CD14-positive monocyte (primary cell): ENCODE measurements at regions not wholly inside any gene's neighbourhood (a gene's known extent, or its start where the extent isn't known, plus 50 kb on each side); places are given as distances from the start of the nearest gene placed in this dataset.
"Not testable (repeated sequence)": the region's sequence is repeated elsewhere in the genome, so short reads cannot be mapped to it uniquely, and the experiment has no call there.

Source experiments
- DNase-seq, 3 donors: peaks; one replicate each; pipeline ENCODE4 v3.0.0-alpha.2; 2011 to 2022
- H2AFZ ChIP-seq: 2 replicates; pipeline ENCODE4 v1.6.0; 2012; ENCODE audit warnings: mild to moderate bottlenecking, low read depth, low read length, inconsistent platforms; ENCODE audit not compliant: insufficient read depth, poor library complexity, severe bottlenecking
- H3K27ac ChIP-seq, 2 donors: 1 replicate in 1 of 2; 2 replicates in 1 of 2; pipeline ENCODE4 v1.5.1; 2012 to 2013; ENCODE audit warnings: low read length in 2 of 2, control low read depth in 1 of 2, inconsistent platforms in 1 of 2, low read depth in 1 of 2, mild to moderate bottlenecking in 1 of 2
- H3K27me3 ChIP-seq, 2 donors: one replicate each; pipeline versions ENCODE4 v1.6.0 to v1.6.1; 2011 to 2013; ENCODE audit warnings: low read length in 2 of 2; ENCODE audit not compliant: control insufficient read depth in 2 of 2, insufficient read depth in 2 of 2
- H3K36me3 ChIP-seq, 2 donors: replicated peaks in 1 of 2; 1 replicate in 1 of 2; 2 replicates in 1 of 2; pipeline versions ENCODE4 v1.5.1 to v1.6.1; 2012 to 2013; ENCODE audit warnings: low read length in 2 of 2, control low read depth in 1 of 2, inconsistent platforms in 1 of 2, mild to moderate bottlenecking in 1 of 2; ENCODE audit not compliant: insufficient read depth in 2 of 2, control insufficient read depth in 1 of 2
- H3K4me1 ChIP-seq, 2 donors: 1 replicate in 1 of 2; 2 replicates in 1 of 2; pipeline versions ENCODE4 v1.5.1 to v1.6.1; 2012 to 2013; ENCODE audit warnings: low read length in 2 of 2, control low read depth in 1 of 2, inconsistent platforms in 1 of 2, mild to moderate bottlenecking in 1 of 2, moderate library complexity in 1 of 2; ENCODE audit not compliant: insufficient read depth in 2 of 2, control insufficient read depth in 1 of 2
- H3K4me2 ChIP-seq: replicated peaks from 2 replicates; pipeline ENCODE3; 2012; ENCODE audit warnings: low read length, moderate library complexity, mild to moderate bottlenecking; ENCODE audit not compliant: poor library complexity, severe bottlenecking; ENCODE audit errors: extremely low read depth
- H3K4me3 ChIP-seq, 3 experiments: fragments of 200-600 bp in 1 of 3; sonication (generic) in 1 of 3; replicated peaks in 1 of 3; 1 replicate in 2 of 3; 2 replicates in 1 of 3; pipeline ENCODE4 v1.5.1; 2011 to 2013; ENCODE audit warnings: low read length in 3 of 3, mild to moderate bottlenecking in 3 of 3, control low read depth in 2 of 3, low read depth in 2 of 3, inconsistent platforms in 1 of 3, moderate library complexity in 1 of 3
- H3K79me2 ChIP-seq: 2 replicates; pipeline ENCODE4 v1.6.0; 2012; ENCODE audit warnings: mild to moderate bottlenecking, control low read depth, inconsistent platforms, low read length, moderate library complexity; ENCODE audit not compliant: insufficient read depth
- H3K9ac ChIP-seq: 2 replicates; pipeline ENCODE4 v1.6.0; 2017; ENCODE audit warnings: low read length, mild to moderate bottlenecking; ENCODE audit not compliant: insufficient read depth, poor library complexity, severe bottlenecking
- H3K9me3 ChIP-seq, 2 donors: replicated peaks in 1 of 2; 1 replicate in 1 of 2; 2 replicates in 1 of 2; pipeline versions ENCODE4 v1.5.1 to v1.6.1; 2012 to 2013; ENCODE audit warnings: low read length in 2 of 2, control low read depth in 1 of 2; ENCODE audit not compliant: control insufficient read depth in 1 of 2, insufficient read depth in 1 of 2
- H4K20me1 ChIP-seq: 2 replicates; pipeline ENCODE4 v1.6.0; 2012; ENCODE audit warnings: mild to moderate bottlenecking, low read length, control low read depth, moderate library complexity; ENCODE audit not compliant: insufficient read depth
- H3K27ac Mint-ChIP-seq, 7 donors: one replicate each; pipeline ENCODE4 v1.8.0; 2020; ENCODE audit warnings: mild to moderate bottlenecking in 7 of 7, mixed read lengths in 7 of 7, moderate library complexity in 6 of 7, inconsistent platforms in 2 of 7
- H3K27me3 Mint-ChIP-seq, 3 donors: one replicate each; pipeline ENCODE4 v1.8.0; 2021 to 2022; ENCODE audit warnings: low read depth in 3 of 3, mild to moderate bottlenecking in 3 of 3, mixed read lengths in 3 of 3, moderate library complexity in 3 of 3, inconsistent platforms in 1 of 3
- H3K36me3 Mint-ChIP-seq, 2 donors: one replicate each; pipeline ENCODE4 v1.8.0; 2020; ENCODE audit warnings: mixed read lengths in 2 of 2, inconsistent platforms in 1 of 2, mild to moderate bottlenecking in 1 of 2
- H3K4me1 Mint-ChIP-seq: one replicate; pipeline ENCODE4 v1.8.0; 2020; ENCODE audit warnings: mild to moderate bottlenecking, mixed read lengths
- H3K4me3 Mint-ChIP-seq, 2 donors: one replicate each; pipeline ENCODE4 v1.8.0; 2020; ENCODE audit warnings: mild to moderate bottlenecking in 2 of 2, mixed read lengths in 2 of 2, moderate library complexity in 1 of 2
- H3K9me3 Mint-ChIP-seq, 7 donors: one replicate each; pipeline ENCODE4 v1.8.0; 2020 to 2022; ENCODE audit warnings: mixed read lengths in 7 of 7, mild to moderate bottlenecking in 6 of 7, moderate library complexity in 6 of 7, inconsistent platforms in 2 of 7
- CTCF ChIP-seq: fragments of 200-600 bp; IDR thresholded peaks from one replicate; pipeline ENCODE4 v1.8.0; 2022; ENCODE audit warnings: antibody characterized with exemption, mild to moderate bottlenecking
- WGBS: methylation state at CpG from one replicate; pipeline ENCODE4 v1.1.5; 2013; ENCODE audit warnings: missing lambda C conversion rate; ENCODE audit not compliant: insufficient coverage; 5-methylcytosine and 5-hydroxymethylcytosine counted together
- intact Hi-C, 2 donors: fragments of 100-400 bp; cut with micrococcal nuclease; formaldehyde crosslinking; loops; one replicate each; pipeline versions ENCODE4 v1.15.0 to v1.15.1; 2023

DNA sequence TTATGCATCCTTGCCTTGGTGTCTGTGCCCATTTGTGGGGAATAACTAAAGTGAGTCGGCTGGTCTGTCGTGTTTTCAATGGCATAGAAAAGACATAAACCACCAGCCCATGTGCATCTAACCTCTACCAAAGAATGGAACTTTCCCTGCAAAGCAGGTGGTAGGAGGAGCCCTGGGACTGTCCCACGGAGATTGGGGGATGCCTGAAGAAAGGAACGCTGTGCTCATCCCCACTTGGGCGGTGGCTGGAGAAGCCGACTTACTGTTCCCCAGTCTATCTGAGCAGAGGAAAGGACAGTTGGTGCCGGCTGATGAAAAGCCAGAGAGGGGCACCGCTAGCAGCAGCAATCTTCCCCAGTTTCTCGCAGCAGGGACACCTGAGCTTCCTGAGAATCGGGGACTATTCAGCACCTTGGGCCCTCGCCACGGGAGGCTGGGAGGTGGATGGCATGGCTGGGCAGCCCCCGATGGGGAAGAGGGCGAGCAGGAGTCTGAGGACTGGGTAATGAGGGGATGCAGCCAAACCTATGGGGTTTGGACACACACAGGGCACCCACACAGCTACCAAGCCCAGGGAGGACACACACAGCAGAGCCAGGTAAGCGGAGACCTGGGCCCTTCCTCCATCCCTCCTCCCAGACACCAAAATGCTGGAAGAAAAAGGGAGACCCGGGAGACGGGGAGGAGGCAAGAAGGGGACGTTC is 53.7 kb upstream of the AGAP1 start:
- intact Hi-C loops: no loop called here
- H3K9me3 ChIP-seq: peaks cover 0 to 14% of the 10 kb centered on the region in 2 donors
- H4K20me1 ChIP-seq: no peaks in the 10 kb centered on the region
- no peaks in the 10 kb centered on the region for H3K36me3 ChIP-seq
- H3K9ac ChIP-seq: no peak overlapping the region
- no peak overlapping the region for H3K27ac ChIP-seq
- H3K4me1 Mint-ChIP-seq: no peaks in the 10 kb centered on the region
- DNase-seq: no peak
- H2AFZ ChIP-seq: no peak overlapping the region
- 69% methylated on average over 12 of the region's 18 CpGs for WGBS
- no peaks in the 10 kb centered on the region for H3K4me1 ChIP-seq
- H3K36me3 Mint-ChIP-seq: no peaks in the 10 kb centered on the region
- H3K27me3 ChIP-seq: no peaks in the 10 kb centered on the region
- no peak for TF ChIP-seq CTCF
- H3K27me3 Mint-ChIP-seq: peaks cover 1 to 2% (median 2%) of the 10 kb centered on the region in 3 donors
- peak overlapping the region in 1 of 2 donors; percentile 21 for H3K4me3 Mint-ChIP-seq
- no peak overlapping the region for H3K4me3 ChIP-seq
- no peak overlapping the region for H3K4me2 ChIP-seq
- peaks cover 2 to 13% (median 8%) of the 10 kb centered on the region in 7 donors for H3K9me3 Mint-ChIP-seq
- H3K27ac Mint-ChIP-seq: no peak overlapping the region
- no peaks in the 10 kb centered on the region for H3K79me2 ChIP-seq

GRCh38 chr2:235443580-235443979 is 50.3 kb upstream of the AGAP1 start:
- H3K4me1 Mint-ChIP-seq, H3K36me3 Mint-ChIP-seq, H3K4me3 Mint-ChIP-seq, H3K4me1 ChIP-seq, H3K36me3 ChIP-seq, DNase-seq, intact Hi-C loops, H2AFZ ChIP-seq, H3K4me2 ChIP-seq, H3K27ac ChIP-seq, H3K79me2 ChIP-seq, H3K27me3 Mint-ChIP-seq, H4K20me1 ChIP-seq, H3K27me3 ChIP-seq, H3K4me3 ChIP-seq, H3K9ac ChIP-seq: not testable (repeated sequence)
- H3K9me3 ChIP-seq: peaks cover 0 to 16% of the 10 kb centered on the region in 2 donors
- H3K9me3 Mint-ChIP-seq: peaks cover 2 to 13% (median 8%) of the 10 kb centered on the region in 7 donors
- 88% methylated on average over 1 of the region's 6 CpGs for WGBS
- H3K27ac Mint-ChIP-seq: peak overlapping the region in 1 of 7 donors; percentile 29
